CD14-positive monocyte (primary cell): ENCODE measurements at regions not wholly inside any gene's neighbourhood (a gene's known extent, or its start where the extent isn't known, plus 50 kb on each side); places are given as distances from the start of the nearest gene placed in this dataset.

Experiments
- DNase-seq, 3 donors: peaks; one replicate each; pipeline ENCODE4 v3.0.0-alpha.2; 2011 to 2022
- H2AFZ ChIP-seq: 2 replicates; pipeline ENCODE4 v1.6.0; 2012; ENCODE audit warnings: mild to moderate bottlenecking, low read depth, low read length, inconsistent platforms; ENCODE audit not compliant: insufficient read depth, poor library complexity, severe bottlenecking
- H3K27ac ChIP-seq, 2 donors: 1 replicate in 1 of 2; 2 replicates in 1 of 2; pipeline ENCODE4 v1.5.1; 2012 to 2013; ENCODE audit warnings: low read length in 2 of 2, control low read depth in 1 of 2, inconsistent platforms in 1 of 2, low read depth in 1 of 2, mild to moderate bottlenecking in 1 of 2
- H3K27me3 ChIP-seq, 2 donors: one replicate each; pipeline versions ENCODE4 v1.6.0 to v1.6.1; 2011 to 2013; ENCODE audit warnings: low read length in 2 of 2; ENCODE audit not compliant: control insufficient read depth in 2 of 2, insufficient read depth in 2 of 2
- H3K36me3 ChIP-seq, 2 donors: replicated peaks in 1 of 2; 1 replicate in 1 of 2; 2 replicates in 1 of 2; pipeline versions ENCODE4 v1.5.1 to v1.6.1; 2012 to 2013; ENCODE audit warnings: low read length in 2 of 2, control low read depth in 1 of 2, inconsistent platforms in 1 of 2, mild to moderate bottlenecking in 1 of 2; ENCODE audit not compliant: insufficient read depth in 2 of 2, control insufficient read depth in 1 of 2
- H3K4me1 ChIP-seq, 2 donors: 1 replicate in 1 of 2; 2 replicates in 1 of 2; pipeline versions ENCODE4 v1.5.1 to v1.6.1; 2012 to 2013; ENCODE audit warnings: low read length in 2 of 2, control low read depth in 1 of 2, inconsistent platforms in 1 of 2, mild to moderate bottlenecking in 1 of 2, moderate library complexity in 1 of 2; ENCODE audit not compliant: insufficient read depth in 2 of 2, control insufficient read depth in 1 of 2
- H3K4me2 ChIP-seq: replicated peaks from 2 replicates; pipeline ENCODE3; 2012; ENCODE audit warnings: low read length, moderate library complexity, mild to moderate bottlenecking; ENCODE audit not compliant: poor library complexity, severe bottlenecking; ENCODE audit errors: extremely low read depth
- H3K4me3 ChIP-seq, 3 experiments: fragments of 200-600 bp in 1 of 3; sonication (generic) in 1 of 3; replicated peaks in 1 of 3; 1 replicate in 2 of 3; 2 replicates in 1 of 3; pipeline ENCODE4 v1.5.1; 2011 to 2013; ENCODE audit warnings: low read length in 3 of 3, mild to moderate bottlenecking in 3 of 3, control low read depth in 2 of 3, low read depth in 2 of 3, inconsistent platforms in 1 of 3, moderate library complexity in 1 of 3
- H3K79me2 ChIP-seq: 2 replicates; pipeline ENCODE4 v1.6.0; 2012; ENCODE audit warnings: mild to moderate bottlenecking, control low read depth, inconsistent platforms, low read length, moderate library complexity; ENCODE audit not compliant: insufficient read depth
- H3K9ac ChIP-seq: 2 replicates; pipeline ENCODE4 v1.6.0; 2017; ENCODE audit warnings: low read length, mild to moderate bottlenecking; ENCODE audit not compliant: insufficient read depth, poor library complexity, severe bottlenecking
- H3K9me3 ChIP-seq, 2 donors: replicated peaks in 1 of 2; 1 replicate in 1 of 2; 2 replicates in 1 of 2; pipeline versions ENCODE4 v1.5.1 to v1.6.1; 2012 to 2013; ENCODE audit warnings: low read length in 2 of 2, control low read depth in 1 of 2; ENCODE audit not compliant: control insufficient read depth in 1 of 2, insufficient read depth in 1 of 2
- H4K20me1 ChIP-seq: 2 replicates; pipeline ENCODE4 v1.6.0; 2012; ENCODE audit warnings: mild to moderate bottlenecking, low read length, control low read depth, moderate library complexity; ENCODE audit not compliant: insufficient read depth
- H3K27ac Mint-ChIP-seq, 7 donors: one replicate each; pipeline ENCODE4 v1.8.0; 2020; ENCODE audit warnings: mild to moderate bottlenecking in 7 of 7, mixed read lengths in 7 of 7, moderate library complexity in 6 of 7, inconsistent platforms in 2 of 7
- H3K27me3 Mint-ChIP-seq, 3 donors: one replicate each; pipeline ENCODE4 v1.8.0; 2021 to 2022; ENCODE audit warnings: low read depth in 3 of 3, mild to moderate bottlenecking in 3 of 3, mixed read lengths in 3 of 3, moderate library complexity in 3 of 3, inconsistent platforms in 1 of 3
- H3K36me3 Mint-ChIP-seq, 2 donors: one replicate each; pipeline ENCODE4 v1.8.0; 2020; ENCODE audit warnings: mixed read lengths in 2 of 2, inconsistent platforms in 1 of 2, mild to moderate bottlenecking in 1 of 2
- H3K4me1 Mint-ChIP-seq: one replicate; pipeline ENCODE4 v1.8.0; 2020; ENCODE audit warnings: mild to moderate bottlenecking, mixed read lengths
- H3K4me3 Mint-ChIP-seq, 2 donors: one replicate each; pipeline ENCODE4 v1.8.0; 2020; ENCODE audit warnings: mild to moderate bottlenecking in 2 of 2, mixed read lengths in 2 of 2, moderate library complexity in 1 of 2
- H3K9me3 Mint-ChIP-seq, 7 donors: one replicate each; pipeline ENCODE4 v1.8.0; 2020 to 2022; ENCODE audit warnings: mixed read lengths in 7 of 7, mild to moderate bottlenecking in 6 of 7, moderate library complexity in 6 of 7, inconsistent platforms in 2 of 7
- WGBS: methylation state at CpG from one replicate; pipeline ENCODE4 v1.1.5; 2013; ENCODE audit warnings: missing lambda C conversion rate; ENCODE audit not compliant: insufficient coverage; 5-methylcytosine and 5-hydroxymethylcytosine counted together
- intact Hi-C, 2 donors: fragments of 100-400 bp; cut with micrococcal nuclease; formaldehyde crosslinking; loops; one replicate each; pipeline versions ENCODE4 v1.15.0 to v1.15.1; 2023
- TF ChIP-seq, protein P1 (sequence below): fragments of 200-600 bp; IDR thresholded peaks from one replicate; pipeline ENCODE4 v1.8.0; 2022; ENCODE audit warnings: antibody characterized with exemption, mild to moderate bottlenecking

DNA sequence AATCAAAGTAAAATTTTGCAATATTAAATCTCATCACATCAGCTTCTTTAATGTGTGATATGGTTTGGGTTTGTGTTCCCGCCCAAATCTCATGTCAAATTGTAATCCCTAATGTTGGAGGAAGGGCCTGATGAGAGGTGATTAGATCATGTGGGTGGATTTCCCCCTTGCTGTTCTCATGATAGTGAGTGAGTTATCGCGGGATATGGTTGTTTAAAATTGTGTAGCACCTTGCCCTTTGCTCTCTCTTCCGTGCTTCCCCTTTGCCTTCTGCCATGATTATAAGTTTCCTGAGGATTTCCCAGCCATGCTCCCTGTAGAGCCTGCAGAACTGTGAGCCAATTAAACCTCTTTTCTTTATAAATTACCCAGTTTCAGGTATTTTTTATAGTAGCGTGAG is 131.9 kb downstream of the ZNF326 start:
- no peaks in the 10 kb centered on the region for H4K20me1 ChIP-seq
- no peaks in the 10 kb centered on the region for H3K9me3 ChIP-seq
- no peaks in the 10 kb centered on the region for H3K4me1 ChIP-seq
- TF ChIP-seq, protein P1, sequence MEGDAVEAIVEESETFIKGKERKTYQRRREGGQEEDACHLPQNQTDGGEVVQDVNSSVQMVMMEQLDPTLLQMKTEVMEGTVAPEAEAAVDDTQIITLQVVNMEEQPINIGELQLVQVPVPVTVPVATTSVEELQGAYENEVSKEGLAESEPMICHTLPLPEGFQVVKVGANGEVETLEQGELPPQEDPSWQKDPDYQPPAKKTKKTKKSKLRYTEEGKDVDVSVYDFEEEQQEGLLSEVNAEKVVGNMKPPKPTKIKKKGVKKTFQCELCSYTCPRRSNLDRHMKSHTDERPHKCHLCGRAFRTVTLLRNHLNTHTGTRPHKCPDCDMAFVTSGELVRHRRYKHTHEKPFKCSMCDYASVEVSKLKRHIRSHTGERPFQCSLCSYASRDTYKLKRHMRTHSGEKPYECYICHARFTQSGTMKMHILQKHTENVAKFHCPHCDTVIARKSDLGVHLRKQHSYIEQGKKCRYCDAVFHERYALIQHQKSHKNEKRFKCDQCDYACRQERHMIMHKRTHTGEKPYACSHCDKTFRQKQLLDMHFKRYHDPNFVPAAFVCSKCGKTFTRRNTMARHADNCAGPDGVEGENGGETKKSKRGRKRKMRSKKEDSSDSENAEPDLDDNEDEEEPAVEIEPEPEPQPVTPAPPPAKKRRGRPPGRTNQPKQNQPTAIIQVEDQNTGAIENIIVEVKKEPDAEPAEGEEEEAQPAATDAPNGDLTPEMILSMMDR: no peak
- no peaks in the 10 kb centered on the region for H3K36me3 ChIP-seq
- H2AFZ ChIP-seq: no peak overlapping the region
- no peak overlapping the region for H3K27ac Mint-ChIP-seq
- peaks cover 5% of the 10 kb centered on the region for H3K4me1 Mint-ChIP-seq
- no peaks in the 10 kb centered on the region for H3K79me2 ChIP-seq
- intact Hi-C loops: no loop called here
- H3K9me3 Mint-ChIP-seq: peaks cover 0 to 2% (median 0%) of the 10 kb centered on the region in 7 donors
- no peak overlapping the region for H3K4me3 Mint-ChIP-seq
- peaks cover 7 to 20% (median 7%) of the 10 kb centered on the region in 3 donors for H3K27me3 Mint-ChIP-seq
- H3K9ac ChIP-seq: no peak overlapping the region
- no peak for DNase-seq
- H3K27me3 ChIP-seq: peaks cover 0 to 5% of the 10 kb centered on the region in 2 donors
- WGBS: no CpG with 5 or more reads among the region's 5 CpGs
- H3K4me2 ChIP-seq: no peak overlapping the region
- no peak overlapping the region for H3K4me3 ChIP-seq
- H3K36me3 Mint-ChIP-seq: no peaks in the 10 kb centered on the region
- H3K27ac ChIP-seq: no peak overlapping the region

- no peaks in the 10 kb centered on the region for H3K4me1 ChIP-seq
- peaks cover 0 to 5% (median 0%) of the 10 kb centered on the region in 7 donors for H3K9me3 Mint-ChIP-seq
- H3K9me3 ChIP-seq: no peaks in the 10 kb centered on the region
- TF ChIP-seq, protein P1: no peak
- 84% methylated on average over 2 of the region's 4 CpGs for WGBS
- no peak overlapping the region for H3K4me3 Mint-ChIP-seq
- H3K9ac ChIP-seq: no peak overlapping the region
- H2AFZ ChIP-seq: no peak overlapping the region
- H3K4me2 ChIP-seq: no peak overlapping the region
- H3K27ac Mint-ChIP-seq: no peak overlapping the region
- no peaks in the 10 kb centered on the region for H3K36me3 Mint-ChIP-seq
- H3K79me2 ChIP-seq: no peaks in the 10 kb centered on the region
- no peak overlapping the region for H3K4me3 ChIP-seq
- intact Hi-C loops: no loop called here
- no peaks in the 10 kb centered on the region for H3K36me3 ChIP-seq
- peaks cover 5% of the 10 kb centered on the region for H3K4me1 Mint-ChIP-seq
- H4K20me1 ChIP-seq: no peaks in the 10 kb centered on the region
- no peak for DNase-seq
- H3K27me3 Mint-ChIP-seq: peaks cover 0 to 13% (median 11%) of the 10 kb centered on the region in 3 donors
- peaks cover 0 to 2% of the 10 kb centered on the region in 2 donors for H3K27me3 ChIP-seq
- no peak overlapping the region for H3K27ac ChIP-seq
Observed at GRCh38 chr1:90122654-90123340, 127.9 kb downstream of the ZNF326 start.
